NCI-H128 (cell line): ENCODE measurements at regions not wholly inside any gene's neighbourhood (a gene's known extent, or its start where the extent isn't known, plus 50 kb on each side); places are given as distances from the start of the nearest gene placed in this dataset.

Experiments
- DNase-seq: peaks from one replicate; lab custom pipeline; 2025; ENCODE audit not compliant: unreplicated experiment; lab: John Stamatoyannopoulos, UW

DNA sequence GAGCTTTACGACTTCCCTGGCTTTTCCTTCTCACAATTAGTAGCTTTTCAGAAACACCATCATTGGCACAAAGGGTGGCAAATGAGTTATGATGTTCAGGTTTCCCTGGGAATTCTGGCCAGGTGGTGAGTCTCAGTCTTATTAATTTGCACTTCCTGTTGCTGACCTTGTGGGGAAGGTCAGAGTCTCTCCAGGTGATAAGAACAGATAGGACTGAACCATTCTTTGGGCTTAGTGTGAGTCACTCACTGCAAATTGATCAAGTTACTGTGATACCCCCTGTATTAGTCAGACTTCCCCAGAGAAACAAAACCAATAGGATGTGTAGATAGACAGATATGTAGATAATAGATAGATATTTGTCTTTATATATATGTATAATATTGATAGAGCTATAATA lies 53.8 kb upstream of the RANBP3L start:
- no peak for DNase-seq

DNA sequence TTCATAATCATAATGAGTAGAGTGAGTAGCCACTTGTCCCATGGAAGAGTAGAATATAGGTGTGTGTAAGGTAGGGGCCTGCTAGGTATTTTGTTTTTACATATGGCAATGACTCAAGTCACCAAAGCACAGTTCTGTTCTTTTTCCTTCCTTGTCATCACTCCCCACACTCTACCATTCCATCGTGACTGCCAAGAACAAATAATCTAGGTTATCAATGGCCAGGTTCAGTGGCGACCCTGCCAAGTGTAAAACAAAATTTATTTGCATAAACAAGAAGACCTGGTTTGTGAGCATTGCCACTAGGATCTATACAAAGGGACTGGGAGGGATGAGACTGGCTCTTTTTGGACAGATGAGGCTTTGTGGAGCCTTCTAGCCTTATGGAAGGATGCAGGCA lies 55.2 kb upstream of the RANBP3L start:
- DNase-seq: no peak

DNA sequence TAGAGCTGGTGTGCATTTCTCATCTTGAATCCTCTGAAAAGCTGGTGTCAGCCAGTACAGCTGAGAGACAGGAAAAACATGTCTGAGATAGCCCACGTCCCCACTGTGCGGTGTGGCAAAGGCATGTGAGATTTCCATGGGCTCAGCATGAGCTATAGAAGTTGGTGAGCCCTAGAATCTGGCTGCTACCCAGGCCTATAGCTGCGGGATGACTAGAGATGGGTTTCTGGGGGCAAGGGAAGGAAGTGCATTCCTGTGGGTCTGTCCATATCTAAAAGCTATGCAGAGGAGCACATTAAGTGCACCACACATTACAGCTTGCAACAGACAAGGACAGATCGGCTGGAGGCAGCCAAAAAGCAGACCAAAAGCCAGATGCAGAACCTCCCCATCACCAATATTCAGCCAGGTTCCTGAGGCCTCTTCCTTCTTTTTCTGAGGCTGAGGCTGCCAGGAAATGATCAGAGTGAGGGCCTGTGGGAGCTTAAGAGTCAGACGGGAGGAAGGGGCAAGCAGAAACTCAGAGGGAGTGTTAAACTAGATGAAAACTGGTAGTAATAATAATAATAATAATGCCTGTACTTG lies 55.8 kb upstream of the RANBP3L start:
- DNase-seq: no peak

DNA sequence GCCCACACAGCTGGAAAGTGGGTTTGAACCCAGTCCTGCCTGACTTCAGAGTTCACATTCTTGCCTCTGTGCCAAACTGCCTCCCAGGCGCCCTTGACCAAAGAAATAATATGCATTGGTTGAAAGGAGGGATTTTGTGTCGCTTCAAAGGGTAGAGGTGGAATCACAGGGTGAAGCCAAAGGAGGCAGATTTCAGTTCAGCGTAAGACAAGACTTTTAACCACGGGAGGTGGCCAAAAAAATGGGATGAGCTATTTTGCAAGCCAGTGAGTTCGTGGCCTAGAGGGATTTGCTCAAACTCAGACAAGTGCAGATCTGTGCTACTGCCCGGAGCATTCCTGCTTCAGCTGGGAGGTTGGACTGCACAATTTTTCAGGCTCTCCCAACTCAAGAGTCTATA lies 57.6 kb upstream of the RANBP3L start:
- no peak for DNase-seq

DNA sequence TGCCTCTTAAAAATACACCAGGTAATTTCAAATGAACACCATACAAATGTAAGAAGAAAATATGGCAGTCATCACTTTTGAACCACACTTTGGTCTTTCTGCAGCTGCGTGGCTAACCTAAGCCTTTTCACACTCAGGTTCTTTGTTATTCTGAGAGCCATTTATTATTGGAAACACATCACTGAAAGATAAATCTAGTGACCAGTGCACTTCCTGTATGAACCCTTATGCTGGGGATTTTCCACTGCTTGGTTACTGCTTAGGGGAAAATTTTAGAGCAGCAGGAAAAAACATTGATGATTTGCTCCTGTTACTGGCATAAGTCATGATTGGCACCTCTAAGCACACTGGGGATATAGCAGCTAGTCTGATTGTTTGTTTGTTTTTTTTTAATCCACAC lies 58.6 kb upstream of the RANBP3L start:
- no peak for DNase-seq

DNA sequence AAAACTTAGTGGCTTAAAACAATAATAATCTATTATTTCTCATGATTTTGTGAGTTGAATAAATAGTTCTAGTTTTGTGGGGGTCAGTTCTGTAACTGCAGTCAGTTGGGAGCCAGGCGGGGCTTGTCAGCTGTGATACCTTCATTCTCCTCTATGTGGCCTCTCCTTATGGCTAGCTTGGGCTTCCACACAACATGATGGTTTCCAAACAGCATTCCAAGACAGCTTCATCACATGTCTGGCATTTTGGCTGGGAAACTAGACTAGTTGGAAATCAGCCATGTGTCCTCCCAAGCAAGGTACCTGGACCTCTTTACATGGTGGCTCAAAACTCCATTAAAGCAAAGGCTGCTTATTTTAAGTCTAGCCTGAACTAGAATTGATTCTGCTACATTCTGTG lies 61.4 kb upstream of the RANBP3L start:
- no peak for DNase-seq

DNA sequence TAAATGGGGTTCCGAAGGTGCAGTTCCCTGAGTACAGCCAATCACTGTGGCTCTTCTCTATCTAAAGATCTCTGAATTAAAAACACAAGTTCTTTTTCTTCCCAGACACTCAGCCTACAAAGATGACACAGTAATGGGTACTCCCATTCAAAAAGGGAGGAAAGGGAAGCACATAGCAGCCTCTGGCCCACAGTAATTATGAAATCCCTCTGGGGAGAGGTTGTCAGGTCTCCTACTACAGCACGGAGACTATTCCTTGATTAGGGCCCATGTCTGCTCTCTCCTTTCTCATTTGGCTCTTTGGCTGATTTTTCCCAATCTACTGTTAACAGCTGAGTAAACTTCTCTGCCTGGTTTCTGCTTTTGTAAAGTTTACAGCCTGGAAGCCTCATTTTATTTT lies 62.0 kb upstream of the RANBP3L start:
- no peak for DNase-seq

DNA sequence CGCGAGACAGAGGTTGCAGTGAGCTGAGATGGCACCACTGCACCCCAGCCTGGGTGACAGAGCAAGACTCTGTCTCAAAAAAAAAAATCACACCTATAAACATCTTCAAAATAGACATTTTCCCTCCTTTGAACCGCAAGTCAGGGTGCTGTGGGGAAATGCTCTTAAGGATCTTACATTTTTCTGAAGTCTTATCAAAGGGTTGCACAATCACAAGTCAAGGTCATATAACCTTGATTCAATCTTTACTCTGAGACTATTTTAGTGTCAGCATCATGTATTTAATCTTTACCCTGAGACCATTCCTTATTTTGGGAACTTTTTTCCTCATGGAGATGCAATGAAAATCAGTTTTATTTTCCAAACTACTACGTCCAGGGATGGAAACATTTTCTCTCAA lies 62.8 kb upstream of the RANBP3L start:
- no peak for DNase-seq

DNA sequence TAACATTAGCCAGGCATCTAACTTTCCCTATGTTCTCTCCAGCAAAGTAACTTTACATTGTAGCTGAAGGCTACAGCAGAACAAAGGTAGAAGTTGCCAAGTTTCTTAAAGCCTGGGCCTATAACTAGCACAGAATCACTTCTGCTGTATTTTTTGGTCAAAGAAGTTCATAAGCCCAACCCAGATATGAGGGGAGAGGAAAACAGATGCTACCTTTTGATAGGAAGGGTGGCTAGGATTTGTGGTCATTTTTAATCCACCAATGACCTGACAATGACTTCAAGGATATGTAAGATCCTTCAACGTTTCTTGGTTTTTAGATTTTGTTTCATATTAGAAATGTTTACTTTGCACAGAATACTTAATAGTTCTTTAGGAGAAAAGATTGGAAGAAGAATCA lies 64.2 kb upstream of the RANBP3L start:
- DNase-seq: no peak

DNA sequence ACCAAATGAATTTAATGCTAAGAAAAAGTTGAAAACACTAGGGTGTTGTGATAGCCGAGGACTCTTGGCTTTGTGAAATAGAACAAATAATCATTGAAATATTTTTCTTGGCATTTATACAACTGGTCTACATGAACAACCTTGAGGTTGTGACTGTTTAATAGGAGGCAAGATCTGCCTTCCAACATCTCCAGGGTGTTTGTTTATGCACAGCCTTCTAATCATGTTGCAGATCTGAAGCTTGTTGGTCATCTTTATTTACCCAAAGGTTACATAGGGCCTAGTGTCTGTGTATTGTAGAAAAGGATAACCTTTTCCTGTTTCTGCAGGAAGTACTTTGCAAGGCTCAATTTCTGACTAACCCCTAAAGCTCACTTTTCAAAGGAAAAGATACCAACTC lies 65.2 kb upstream of the RANBP3L start:
- no peak for DNase-seq

DNA sequence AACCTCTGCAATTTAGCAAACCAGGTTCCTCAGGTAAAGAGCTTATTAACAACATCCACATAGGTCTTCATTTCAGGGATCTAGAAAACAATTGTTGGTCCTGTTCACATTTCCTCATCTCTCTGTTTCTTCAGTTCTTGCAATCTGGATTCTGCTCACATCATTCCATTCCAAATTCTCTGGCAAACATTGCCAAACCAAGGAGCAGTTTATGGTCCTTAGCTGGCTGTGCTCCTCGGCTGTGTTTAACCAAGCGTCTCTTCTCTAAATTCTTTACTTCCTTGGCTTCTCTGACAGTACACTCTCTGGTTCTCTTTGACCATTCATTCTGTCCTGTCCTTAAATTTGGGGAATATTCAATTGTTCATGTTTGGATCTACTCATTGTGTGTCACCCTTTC lies 65.8 kb upstream of the RANBP3L start:
- no peak for DNase-seq

DNA sequence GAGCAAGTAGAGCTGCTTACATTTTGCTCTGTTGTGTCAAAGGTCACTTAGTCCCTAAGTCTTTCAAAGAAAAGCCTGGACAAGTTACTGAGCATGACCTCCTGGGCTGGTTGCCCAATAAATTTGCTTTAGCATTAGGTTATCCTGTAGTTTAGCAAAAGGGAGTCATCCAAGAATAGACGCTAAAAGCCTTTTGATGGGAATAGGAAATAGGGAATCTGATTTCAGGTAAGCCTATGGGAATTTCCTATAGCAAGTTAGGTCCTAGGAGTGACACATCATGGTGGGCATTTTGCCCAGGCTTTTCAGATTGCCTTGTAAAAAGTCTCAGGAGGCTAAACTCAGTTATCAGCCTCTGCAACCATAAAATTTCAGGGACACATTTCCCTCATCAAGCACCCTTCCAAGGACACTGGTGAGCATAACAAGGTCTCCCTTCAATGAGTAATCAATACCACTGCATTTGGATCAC lies 67.6 kb upstream of the RANBP3L start:
- no peak for DNase-seq

DNA sequence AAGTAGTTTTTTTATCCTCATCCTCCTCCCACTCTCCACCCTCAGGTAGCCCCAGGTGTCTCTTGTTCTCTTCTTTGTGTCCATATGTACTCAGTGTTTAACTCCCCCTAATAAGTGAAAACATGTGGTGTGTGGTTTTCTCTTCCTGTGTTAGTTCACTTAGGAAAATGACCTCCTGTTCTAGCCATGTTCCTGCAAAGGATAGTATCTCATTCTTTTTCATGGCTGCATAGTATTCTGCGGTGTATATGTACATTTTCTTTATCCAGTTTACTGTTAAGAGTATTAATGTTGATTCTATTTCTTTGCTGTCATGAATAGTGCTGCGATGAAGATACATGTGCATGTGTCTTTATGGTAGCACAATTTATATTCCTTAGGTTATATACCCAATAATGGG lies 68.4 kb upstream of the RANBP3L start:
- DNase-seq: no peak

DNA sequence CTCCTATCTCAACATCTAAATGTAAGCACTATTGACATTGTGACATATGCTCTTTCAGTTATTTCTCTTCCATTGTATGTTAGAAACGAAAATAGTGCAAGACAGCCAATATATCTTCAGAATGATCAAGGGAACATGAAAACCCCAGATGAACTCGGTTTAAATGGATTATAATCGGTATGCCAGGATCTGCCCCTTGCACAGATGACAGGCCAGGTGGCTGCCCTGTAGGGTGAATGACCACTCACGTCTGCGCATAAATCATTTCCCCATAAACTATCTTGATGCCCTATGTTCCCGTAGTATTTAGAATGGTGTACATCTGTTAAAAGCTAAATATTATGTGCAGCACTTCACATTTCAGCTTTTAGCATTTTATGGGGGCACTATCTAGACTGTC lies 69.7 kb upstream of the RANBP3L start:
- DNase-seq: no peak

DNA sequence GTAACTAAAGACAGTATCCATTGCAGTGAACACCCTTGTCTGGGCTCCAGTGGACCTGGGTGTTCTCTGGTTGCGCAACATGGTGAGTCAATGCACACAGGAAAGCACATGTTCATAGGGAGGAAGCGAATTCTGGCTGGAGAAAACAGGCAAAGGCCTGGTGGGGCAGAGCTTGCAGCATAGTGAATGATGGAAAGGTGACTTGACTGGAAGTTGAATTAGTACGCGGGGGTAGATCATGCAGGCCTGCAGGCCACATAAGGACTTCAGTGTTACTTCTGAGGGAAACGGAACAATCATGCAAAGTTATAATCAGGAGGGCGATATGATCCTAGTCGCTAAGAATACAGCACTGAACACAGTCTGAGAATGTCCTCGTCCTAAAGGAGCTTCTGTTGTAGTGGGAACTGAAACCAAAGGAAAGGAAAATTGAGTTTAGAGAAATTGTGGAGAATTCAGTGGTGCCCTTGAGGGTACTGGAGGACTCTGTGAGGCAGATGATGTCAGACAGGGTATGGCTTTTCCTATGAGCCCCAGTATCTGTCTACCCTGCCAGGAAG lies 71.9 kb upstream of the RANBP3L start:
- no peak for DNase-seq

DNA sequence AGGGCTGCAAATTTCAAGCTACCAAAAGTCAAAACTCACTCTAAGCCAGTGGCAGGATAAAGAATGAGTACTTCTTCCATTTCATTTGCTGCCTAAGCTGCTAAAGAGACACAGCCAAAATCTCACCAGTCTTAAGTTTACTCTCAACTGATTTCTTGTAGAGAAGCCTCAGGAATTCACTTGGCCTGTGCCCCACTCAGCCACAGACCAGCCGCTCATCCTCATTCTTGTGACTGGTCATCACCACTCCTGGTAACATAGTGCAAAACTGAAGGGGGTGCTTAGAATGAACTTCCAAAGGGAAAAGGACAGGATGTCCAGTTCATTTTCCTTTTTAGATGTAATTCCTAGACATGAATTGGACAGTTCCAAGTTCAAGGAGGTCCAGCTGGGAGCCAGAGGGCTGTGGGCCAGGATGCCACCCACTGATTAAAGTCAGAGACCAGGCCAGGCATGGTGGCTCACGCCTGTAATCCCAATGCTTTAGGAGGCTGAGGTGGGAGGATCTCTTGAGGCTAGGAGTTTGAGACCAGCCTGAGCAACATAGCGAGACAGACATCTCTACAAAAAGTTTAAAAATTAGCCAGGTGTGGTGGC lies 72.7 kb upstream of the RANBP3L start:
- no peak for DNase-seq

DNA sequence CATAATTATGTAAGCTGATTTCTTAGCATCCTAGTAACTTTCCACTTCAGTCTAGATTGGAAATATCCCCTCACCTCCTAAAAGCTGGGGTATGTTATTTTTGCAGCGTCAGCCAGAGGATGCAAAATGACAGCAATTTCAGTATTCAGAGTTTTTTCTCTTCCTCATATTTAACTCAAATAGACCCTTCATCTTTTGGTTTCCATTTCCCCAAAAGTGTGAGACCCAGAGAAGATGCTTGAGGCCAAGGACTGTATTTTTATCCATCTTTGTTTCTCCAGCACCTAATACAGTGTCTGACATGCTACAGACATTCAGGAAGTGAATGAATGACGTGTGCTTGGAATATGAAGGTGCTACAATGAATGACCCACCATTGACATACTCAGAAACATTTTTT lies 75.5 kb upstream of the RANBP3L start:
- no peak for DNase-seq

DNA sequence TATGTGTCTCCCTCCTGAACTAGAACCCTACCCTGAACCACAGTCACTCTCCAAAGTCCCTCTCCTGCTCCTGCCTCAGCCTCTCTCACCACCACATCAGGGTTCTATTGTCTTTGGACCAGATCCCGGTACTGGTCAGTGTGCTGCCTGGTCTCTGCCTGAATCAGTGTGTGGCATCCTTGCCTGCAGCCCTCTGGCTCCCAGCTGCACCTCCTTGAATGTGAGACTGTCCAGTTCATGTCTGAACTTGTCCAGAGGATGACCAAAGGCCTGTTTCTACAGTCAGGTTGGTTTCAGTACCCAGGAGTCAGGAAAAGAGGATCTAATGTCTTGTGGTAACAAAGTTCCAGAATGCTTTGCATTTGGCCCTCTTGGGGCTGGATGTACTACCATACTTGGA lies 76.8 kb upstream of the RANBP3L start:
- DNase-seq: no peak

DNA sequence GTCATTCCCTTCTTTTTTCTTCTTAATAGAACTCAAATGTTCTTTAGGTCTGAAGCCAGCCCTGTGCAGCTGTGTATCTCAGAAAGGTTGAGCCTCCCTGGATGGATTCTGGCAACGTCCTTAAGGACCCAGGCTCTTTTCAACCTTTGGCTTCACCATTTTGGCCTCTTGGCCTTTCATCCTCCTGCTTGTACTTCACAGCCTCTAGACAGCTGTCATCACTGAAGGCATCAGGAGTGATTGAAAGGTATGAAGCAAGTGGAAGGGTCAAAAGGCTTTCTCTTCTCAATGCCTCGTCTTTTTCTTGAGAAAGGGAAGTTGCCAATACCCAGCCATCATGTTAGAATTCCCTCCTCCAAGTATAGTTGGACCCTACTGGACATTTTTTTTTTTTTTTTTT lies 81.2 kb upstream of the RANBP3L start:
- no peak for DNase-seq

DNA sequence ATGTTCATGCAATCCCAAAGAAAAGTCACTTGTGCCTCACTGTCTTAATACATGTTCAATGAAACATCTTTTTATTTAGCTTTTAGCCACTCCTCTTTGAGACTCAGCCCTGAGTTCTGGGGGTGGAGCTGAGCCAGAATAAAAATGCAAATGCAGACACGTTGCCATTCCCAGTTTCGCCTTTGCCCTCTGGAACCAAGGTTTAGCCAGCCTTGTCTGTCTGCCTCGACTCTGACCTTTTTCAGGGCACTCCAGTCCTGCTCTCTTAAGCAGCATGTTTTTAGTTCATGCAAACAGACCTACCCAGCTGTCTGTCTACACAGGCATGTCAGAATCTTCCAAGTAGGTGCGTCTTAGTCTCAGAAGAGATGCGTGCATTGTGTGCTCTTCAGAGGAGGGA lies 82.2 kb upstream of the RANBP3L start:
- DNase-seq: no peak

DNA sequence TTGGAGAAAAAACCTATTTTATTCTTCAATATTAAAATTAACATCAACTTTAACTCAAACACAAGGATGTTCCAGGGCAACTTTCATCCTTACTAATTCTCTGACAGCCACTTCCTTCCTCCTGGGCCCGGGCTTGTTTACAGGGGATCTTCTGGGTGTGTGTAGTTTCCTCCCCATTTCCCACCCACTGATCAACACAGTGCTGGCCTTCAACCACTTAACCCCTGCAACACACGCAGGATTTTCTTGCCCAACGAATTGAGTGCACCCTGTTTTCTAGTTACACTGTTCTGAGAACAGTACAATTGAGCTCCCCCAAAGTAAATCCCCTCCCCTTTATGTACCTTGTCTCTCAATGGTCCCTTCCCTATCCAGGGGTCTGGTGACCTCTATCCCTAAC lies 83.1 kb upstream of the RANBP3L start:
- no peak for DNase-seq

DNA sequence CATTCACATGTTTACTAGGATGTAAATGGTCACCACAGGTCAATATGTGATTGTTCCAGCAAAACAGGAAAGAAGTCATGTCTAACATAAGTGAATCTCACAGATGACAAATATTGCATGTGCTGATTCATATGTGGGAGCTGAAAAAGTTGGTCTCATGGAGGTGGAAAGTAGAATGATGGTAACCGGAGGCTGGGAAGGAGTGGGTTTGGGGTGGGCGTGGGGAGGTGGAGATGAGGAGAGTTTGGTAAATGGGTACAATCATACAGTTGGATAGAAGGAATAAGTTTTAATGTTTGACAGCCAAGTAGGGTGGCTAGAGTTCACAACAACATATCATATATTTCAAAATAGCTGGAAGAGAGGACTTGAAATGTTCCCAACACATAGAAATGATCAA lies 83.8 kb upstream of the RANBP3L start:
- no peak for DNase-seq

DNA sequence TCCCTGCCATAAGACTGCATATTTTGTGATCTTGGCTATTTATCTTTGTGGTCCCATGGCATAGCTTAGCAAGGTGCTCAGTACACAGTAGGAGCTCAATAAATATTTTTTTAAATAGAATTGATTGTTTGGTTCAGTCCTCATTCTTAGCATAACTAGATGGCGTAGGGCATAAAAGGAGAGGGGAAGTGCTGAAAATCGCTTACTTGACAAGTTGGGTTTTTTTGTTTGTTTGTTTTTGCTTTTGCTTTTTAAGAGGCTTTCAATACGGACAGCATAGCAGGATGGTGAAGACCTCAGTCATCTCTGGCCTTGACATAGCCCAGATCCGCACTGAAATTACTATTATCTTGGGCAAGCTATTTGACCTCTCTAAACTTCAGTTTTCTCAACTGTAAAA lies 86.6 kb upstream of the RANBP3L start:
- no peak for DNase-seq
